ENCODE measurements at regions not wholly inside any gene's neighbourhood (a gene's known extent, or its start where the extent isn't known, plus 50 kb on each side); places are given as distances from the start of the nearest gene placed in this dataset.

GRCh38 chr2:114213808-114214207 lies 228.6 kb upstream of the DPP10 start:
- H3K79me2 ChIP-seq (ENCODE audit: insufficient read depth, low read depth, low read length) = no peaks in the 10 kb centered on the region
- H3K27ac ChIP-seq (ENCODE audit: low read depth, low read length, poor library complexity, severe bottlenecking) = no peak overlapping the region
- H3K9me3 ChIP-seq (ENCODE audit: low read length) = no peaks in the 10 kb centered on the region
- BruUV-seq (replicated peaks) = no TSS peak
- intact Hi-C loops (cut with micrococcal nuclease; ENCODE audit: unreplicated experiment) = no loop called here
- no peaks in the 10 kb centered on the region for H3K4me1 ChIP-seq (ENCODE audit: insufficient read depth, low read length, poor library complexity, severe bottlenecking)
- H3K4me3 ChIP-seq (ENCODE audit: low read depth, low read length, poor library complexity, severe bottlenecking) = no peak overlapping the region
- H3K36me3 ChIP-seq (ENCODE audit: insufficient read depth, low read length) = no peaks in the 10 kb centered on the region
- no peak overlapping the region for H2AFZ ChIP-seq (ENCODE audit: low read length)
- CTCF ChIA-PET (ENCODE audit: unreplicated experiment) = no interaction called here
- TF ChIP-seq CTCF (conservative IDR thresholded peaks at IDR 0.05; ENCODE audit: low read length) = no peak
- no peak for TF ChIP-seq EZH2phosphoT487 (IDR thresholded peaks at IDR 0.05; ENCODE audit: borderline replicate concordance, low read depth, low read length)
- H4K20me1 ChIP-seq (ENCODE audit: insufficient read depth, low read length) = no peaks in the 10 kb centered on the region
- POLR2A ChIA-PET = interaction anchor here (0.7 kb wide), 1 partner anchor 27 kb away, joined by 3 read pairs; no protein-coding TSS in a partner anchor
- no peaks in the 10 kb centered on the region for H3K9me2 ChIP-seq (ENCODE audit: insufficient read depth, low read length)
- no peak for DNase-seq (ENCODE audit: low spot score)
- H3K4me2 ChIP-seq (ENCODE audit: low read length) = no peak overlapping the region

- Histone ChIP-seq H3K4me2 (ENCODE audit: low read length) (no peak overlapping the region), H3K79me2 (ENCODE audit: insufficient read depth, low read depth, low read length) (no peaks in the 10 kb centered on the region), H2AFZ (ENCODE audit: low read length) (no peak overlapping the region), H3K27ac (ENCODE audit: low read depth, low read length, poor library complexity, severe bottlenecking) (no peak overlapping the region), H3K4me1 (ENCODE audit: insufficient read depth, low read length, poor library complexity, severe bottlenecking) (no peaks in the 10 kb centered on the region), H4K20me1 (ENCODE audit: insufficient read depth, low read length) (no peaks in the 10 kb centered on the region), H3K9me2 (ENCODE audit: insufficient read depth, low read length) (no peaks in the 10 kb centered on the region), H3K4me3 (ENCODE audit: low read depth, low read length, poor library complexity, severe bottlenecking) (no peak overlapping the region), H3K9me3 (ENCODE audit: low read length) (no peaks in the 10 kb centered on the region), H3K36me3 (ENCODE audit: insufficient read depth, low read length) (no peaks in the 10 kb centered on the region)
- TF ChIP-seq EZH2phosphoT487 (IDR thresholded peaks at IDR 0.05; ENCODE audit: borderline replicate concordance, low read depth, low read length) (no peak), CTCF (conservative IDR thresholded peaks at IDR 0.05; ENCODE audit: low read length) (no peak)
- no TSS peak for BruUV-seq (replicated peaks)
- ChIA-PET POLR2A (interaction anchor here (0.7 kb wide), 1 partner anchor 502 kb away, joined by 3 read pairs; no protein-coding TSS in a partner anchor), CTCF (ENCODE audit: unreplicated experiment) (no interaction called here)
- intact Hi-C loops (cut with micrococcal nuclease; ENCODE audit: unreplicated experiment) = no loop called here
- no peak for DNase-seq (ENCODE audit: low spot score)
Measured at GRCh38 chr2:114218383-114218782, 224.1 kb upstream of the DPP10 start.

GRCh38 chr2:114219456-114219855 lies 223.0 kb upstream of the DPP10 start:
- Histone ChIP-seq H3K4me2 (ENCODE audit: low read length) (no peak overlapping the region), H3K79me2 (ENCODE audit: insufficient read depth, low read depth, low read length) (no peaks in the 10 kb centered on the region), H3K9me3 (ENCODE audit: low read length) (no peaks in the 10 kb centered on the region), H4K20me1 (ENCODE audit: insufficient read depth, low read length) (no peaks in the 10 kb centered on the region), H3K36me3 (ENCODE audit: insufficient read depth, low read length) (no peaks in the 10 kb centered on the region), H3K4me3 (ENCODE audit: low read depth, low read length, poor library complexity, severe bottlenecking) (no peak overlapping the region), H3K9me2 (ENCODE audit: insufficient read depth, low read length) (no peaks in the 10 kb centered on the region), H2AFZ (ENCODE audit: low read length) (no peak overlapping the region), H3K4me1 (ENCODE audit: insufficient read depth, low read length, poor library complexity, severe bottlenecking) (no peaks in the 10 kb centered on the region), H3K27ac (ENCODE audit: low read depth, low read length, poor library complexity, severe bottlenecking) (no peak overlapping the region)
- no peak for TF ChIP-seq EZH2phosphoT487 (IDR thresholded peaks at IDR 0.05; ENCODE audit: borderline replicate concordance, low read depth, low read length)
- no peak for TF ChIP-seq CTCF (conservative IDR thresholded peaks at IDR 0.05; ENCODE audit: low read length)
- BruUV-seq (replicated peaks) = no TSS peak
- ChIA-PET CTCF (ENCODE audit: unreplicated experiment) (no interaction called here), POLR2A (no interaction called here)
- intact Hi-C loops (cut with micrococcal nuclease; ENCODE audit: unreplicated experiment) = no loop called here
- no peak for DNase-seq (ENCODE audit: low spot score)

Measured in OCI-LY7 (cell line).